ENCODE measurements at regions not wholly inside any gene's neighbourhood (a gene's known extent, or its start where the extent isn't known, plus 50 kb on each side); places are given as distances from the start of the nearest gene placed in this dataset.

DNA sequence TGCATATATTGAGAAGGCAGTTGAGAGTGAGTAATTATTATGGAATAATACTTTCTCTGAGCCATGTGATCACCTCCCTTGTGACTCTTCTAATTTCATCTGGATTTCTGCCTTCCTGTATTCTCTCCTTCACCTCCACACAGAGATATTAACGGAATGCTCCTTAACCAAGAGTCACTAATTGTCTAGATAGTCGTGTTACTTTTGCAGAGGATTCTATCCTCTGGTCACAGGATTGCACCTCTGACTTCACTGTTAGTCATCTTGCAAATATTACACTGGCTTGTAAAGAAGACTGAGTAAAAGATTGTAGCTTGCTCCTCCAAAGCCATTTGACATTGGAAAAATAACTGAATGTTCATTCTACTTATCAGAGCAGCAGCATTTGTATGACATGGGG is 160.9 kb downstream of the SH2D1A start (continued):
- TF ChIP-seq, protein P1, sequence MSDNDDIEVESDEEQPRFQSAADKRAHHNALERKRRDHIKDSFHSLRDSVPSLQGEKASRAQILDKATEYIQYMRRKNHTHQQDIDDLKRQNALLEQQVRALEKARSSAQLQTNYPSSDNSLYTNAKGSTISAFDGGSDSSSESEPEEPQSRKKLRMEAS (IDR thresholded peaks at IDR 0.05), result no peak

DNA sequence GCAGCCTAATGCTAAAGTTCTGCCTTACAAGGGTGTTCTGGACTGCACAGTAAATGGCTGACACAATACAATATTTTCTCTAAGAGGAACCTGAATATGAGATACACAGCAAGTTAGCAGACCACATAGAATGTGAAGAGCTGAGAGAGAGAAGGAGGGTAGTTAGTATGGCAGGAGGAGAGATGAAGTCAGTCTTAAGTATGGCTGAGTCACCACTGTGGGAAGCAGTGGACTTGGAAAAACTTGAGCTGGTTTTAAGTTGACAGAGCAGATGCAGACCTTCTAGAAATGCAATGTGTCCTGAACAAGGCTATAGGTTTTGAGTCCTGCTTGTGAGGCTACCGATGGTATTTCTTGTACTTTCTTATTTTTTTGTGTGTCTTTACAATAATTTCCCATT is 172.5 kb downstream of the SH2D1A start:
- H3K4me2 ChIP-seq (ENCODE audit: insufficient read depth in 1 of 2, low read depth in 2 of 2, low read length in 2 of 2), result no peak overlapping the region
- ChIA-PET CTCF (ENCODE audit: partially characterized antibody) (no interaction called here), POLR2A (ENCODE audit: partially characterized antibody) (no interaction called here)
- H4K8ac ChIP-seq (ENCODE audit: extremely low read depth, insufficient read depth, low read length), result no peak overlapping the region
- H3K4me3 ChIP-seq (ENCODE audit: extremely low read depth in 1 of 4, insufficient read depth in 2 of 4, low read depth in 3 of 4, low read length in 4 of 4), result no peak overlapping the region
- H3K27ac ChIP-seq (ENCODE audit: low read depth, low read length), result no peak overlapping the region
- no peaks in the 10 kb centered on the region for H3K4me1 ChIP-seq (replicated peaks in 1 of 4; ENCODE audit: control insufficient read depth in 3 of 4, insufficient read depth in 4 of 4, low read length in 3 of 4)
- H2AK5ac ChIP-seq (ENCODE audit: low read depth, low read length), result no peak overlapping the region
- no peak overlapping the region for H2BK20ac ChIP-seq (ENCODE audit: low read length)
- H3K14ac ChIP-seq (ENCODE audit: insufficient read length), result no peak overlapping the region
- H4K5ac ChIP-seq (ENCODE audit: insufficient read length, low read depth, low read length), result no peak overlapping the region
- DNase-seq (ENCODE audit: low read depth in 1 of 2, low spot score in 2 of 2), result no peak
- no peak overlapping the region for H3K23ac ChIP-seq (ENCODE audit: insufficient read length)
- no peak overlapping the region for H4K91ac ChIP-seq (replicated peaks; ENCODE audit: insufficient read length, low read length)
- H2BK15ac ChIP-seq (ENCODE audit: low read length), result no peak overlapping the region
- WGBS, 2 experiments (ENCODE audit: extremely low coverage in 1 of 2, insufficient coverage in 1 of 2, insufficient read length in 1 of 2, insufficient replicate concordance in 2 of 2, low coverage in 1 of 2, low lambda C conversion rate in 2 of 2, missing lambda C conversion rate in 1 of 2), result 92% methylated on average over 1 of the region's 1 CpG; no CpG with 5 or more reads in 1 of the 2 experiments
- no peak overlapping the region for H2BK12ac ChIP-seq (ENCODE audit: low read depth, low read length)
- H2BK120ac ChIP-seq (replicated peaks; ENCODE audit: low read depth, low read length), result no peak overlapping the region
- FAIRE-seq, result no peak
- H3K79me2 ChIP-seq (ENCODE audit: control insufficient read depth in 1 of 2, insufficient read depth in 2 of 2, low read length in 2 of 2), result no peaks in the 10 kb centered on the region
- no peaks in the 10 kb centered on the region for H3K27me3 ChIP-seq (replicated peaks in 1 of 4; ENCODE audit: control insufficient read depth in 3 of 4, extremely low read depth in 1 of 4, insufficient read depth in 3 of 4, low read length in 3 of 4)
- H3K79me1 ChIP-seq (ENCODE audit: low read depth, low read length), result no peaks in the 10 kb centered on the region
- H2BK5ac ChIP-seq (ENCODE audit: low read depth, low read length), result no peak overlapping the region
- no peak overlapping the region for H3K56ac ChIP-seq (replicated peaks; ENCODE audit: insufficient read length, low read depth, low read length)
- no peaks in the 10 kb centered on the region for H3K9me3 ChIP-seq (ENCODE audit: insufficient read depth in 2 of 2, low read depth in 1 of 2, low read length in 1 of 2)
- no peak overlapping the region for H3K18ac ChIP-seq (ENCODE audit: extremely low read depth, low read length)
- H3K23me2 ChIP-seq (ENCODE audit: low read depth, low read length), result no peaks in the 10 kb centered on the region
- H3K36me3 ChIP-seq (ENCODE audit: control insufficient read depth in 2 of 4, insufficient read depth in 4 of 4, low read length in 3 of 4), result no peaks in the 10 kb centered on the region
- no peak overlapping the region for H3K4ac ChIP-seq (replicated peaks; ENCODE audit: insufficient read length, low read depth, low read length)
- TF ChIP-seq ZNF274 (IDR thresholded peaks at IDR 0.05; ENCODE audit: borderline replicate concordance, extremely low read depth, low read length), result no peak
- no peak for TF ChIP-seq EP300 (IDR thresholded peaks at IDR 0.05; ENCODE audit: borderline replicate concordance in 1 of 2, low read depth in 2 of 2, low read length in 2 of 2)
- no peak for TF ChIP-seq SIX5 (IDR thresholded peaks at IDR 0.05; ENCODE audit: low read depth, low read length)
- TF ChIP-seq HDAC2 (IDR thresholded peaks at IDR 0.05; ENCODE audit: borderline replicate concordance in 1 of 2, low read depth in 2 of 2, low read length in 2 of 2), result no peak
- TF ChIP-seq SP4 (IDR thresholded peaks at IDR 0.05; ENCODE audit: low read length), result no peak
- no peak for TF ChIP-seq RNF2 (IDR thresholded peaks at IDR 0.05; ENCODE audit: borderline replicate concordance, low read depth, low read length, missing control alignments, poor library complexity, severe bottlenecking)
- no peak for TF ChIP-seq SRF (IDR thresholded peaks at IDR 0.05; ENCODE audit: low read depth, low read length)
- TF ChIP-seq ASH2L (IDR thresholded peaks at IDR 0.05; ENCODE audit: low read length), result no peak
- TF ChIP-seq HDAC6 (IDR thresholded peaks at IDR 0.05; ENCODE audit: low read depth, low read length), result no peak
- TF ChIP-seq MAFK (IDR thresholded peaks at IDR 0.05; ENCODE audit: low read depth, low read length), result no peak
- no peak for TF ChIP-seq POU5F1 (IDR thresholded peaks at IDR 0.05; ENCODE audit: low read depth, low read length)
- TF ChIP-seq SP1 (IDR thresholded peaks at IDR 0.05; ENCODE audit: low read depth, low read length), result no peak
- TF ChIP-seq CEBPB (IDR thresholded peaks at IDR 0.05; ENCODE audit: low read depth, low read length), result no peak
- no peaks in the 10 kb centered on the region for H4K20me1 ChIP-seq (replicated peaks in 1 of 2; ENCODE audit: control insufficient read depth in 1 of 2, insufficient read depth in 2 of 2, low read length in 2 of 2)
- no peak overlapping the region for H3K9ac ChIP-seq (replicated peaks in 1 of 4; ENCODE audit: extremely low read depth in 1 of 4, low read depth in 3 of 4, low read length in 3 of 4)
- H2AFZ ChIP-seq (ENCODE audit: low read length), result no peak overlapping the region

Data from H1 (cell line).